CD4-positive, alpha-beta T cell treated with Interleukin-12 subunit alpha and Interleukin-12 subunit beta, for 1 hour (primary cell): ENCODE measurements at regions not wholly inside any gene's neighbourhood (a gene's known extent, or its start where the extent isn't known, plus 50 kb on each side); places are given as distances from the start of the nearest gene placed in this dataset.

Source experiments
- DNase-seq: peaks from one replicate; pipeline ENCODE4 v3.0.0-alpha.2; 2020

GRCh38 chr1:195501118-195501517 is 1107.1 kb downstream of the KCNT2 start:
- DNase-seq: no peak

GRCh38 chr1:195495720-195496635 is 1112.3 kb downstream of the KCNT2 start:
- DNase-seq: no peak

- no peak for DNase-seq
Measured at GRCh38 chr1:195482137-195482536, 1126.1 kb downstream of the KCNT2 start.

DNA sequence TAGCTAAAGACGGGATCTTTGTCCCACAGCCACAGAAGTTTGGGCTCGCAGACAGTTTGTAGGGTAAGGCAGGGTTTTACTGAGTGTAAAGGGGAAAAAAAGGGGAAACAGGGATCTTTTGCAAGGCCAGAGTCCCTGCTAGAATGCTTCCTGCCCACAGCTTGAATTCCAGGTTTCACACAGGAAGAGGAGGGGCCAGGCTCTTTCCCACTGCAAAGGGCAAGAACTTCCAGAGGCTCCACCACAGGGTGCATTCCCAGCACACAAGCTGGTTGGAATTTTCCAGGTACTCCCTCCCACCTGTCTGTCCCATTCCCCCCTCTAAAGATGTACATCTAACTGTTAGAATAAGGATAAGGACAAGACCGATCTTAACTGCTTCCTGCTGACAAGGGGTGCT is 1126.9 kb downstream of the KCNT2 start:
- no peak for DNase-seq

GRCh38 chr1:195475568-195475967 is 1132.7 kb downstream of the KCNT2 start:
- no peak for DNase-seq

GRCh38 chr1:195472291-195472690 is 1135.9 kb downstream of the KCNT2 start:
- no peak for DNase-seq

DNA sequence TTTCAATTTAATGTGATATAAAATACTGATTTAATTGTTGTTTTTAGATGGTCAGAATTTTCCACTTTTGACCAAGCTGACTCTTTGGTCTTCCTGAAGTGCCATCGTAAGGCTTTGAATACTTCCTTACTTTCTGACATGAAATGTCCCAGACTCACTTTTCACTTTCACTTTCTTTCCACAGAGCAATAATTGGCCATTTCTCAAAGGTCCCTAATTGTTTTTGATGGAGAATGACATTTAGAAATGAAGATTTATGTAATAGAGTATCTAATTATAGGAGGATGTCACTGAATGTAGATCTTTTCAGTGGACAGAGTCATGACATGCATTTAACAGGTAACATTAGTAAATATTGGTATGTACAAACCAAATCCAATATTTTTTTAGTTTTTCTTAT is 1141.6 kb downstream of the KCNT2 start:
- no peak for DNase-seq

- DNase-seq: no peak
Measured at GRCh38 chr1:195462646-195463045, 1145.6 kb downstream of the KCNT2 start.

DNA sequence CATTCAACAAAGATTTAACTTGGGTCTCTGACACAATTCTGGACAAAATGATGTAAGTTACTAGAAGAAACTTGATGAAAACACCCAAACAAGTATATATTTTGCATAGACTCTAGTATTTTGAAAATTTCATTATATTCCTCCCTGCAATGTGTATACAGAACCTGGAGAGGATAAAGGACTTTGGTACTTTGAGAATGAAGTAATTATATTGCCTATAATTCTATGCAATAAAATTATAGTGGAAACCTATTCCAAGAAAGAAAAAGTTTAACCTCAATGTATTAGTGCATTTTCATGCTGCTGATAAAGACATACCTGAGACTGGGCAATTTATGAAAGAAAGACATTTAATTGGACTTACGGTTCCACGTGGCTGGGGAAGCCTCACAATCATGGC is 1146.1 kb downstream of the KCNT2 start:
- no peak for DNase-seq

- no peak for DNase-seq
Measured at GRCh38 chr1:195458365-195458764, 1149.9 kb downstream of the KCNT2 start.

DNA sequence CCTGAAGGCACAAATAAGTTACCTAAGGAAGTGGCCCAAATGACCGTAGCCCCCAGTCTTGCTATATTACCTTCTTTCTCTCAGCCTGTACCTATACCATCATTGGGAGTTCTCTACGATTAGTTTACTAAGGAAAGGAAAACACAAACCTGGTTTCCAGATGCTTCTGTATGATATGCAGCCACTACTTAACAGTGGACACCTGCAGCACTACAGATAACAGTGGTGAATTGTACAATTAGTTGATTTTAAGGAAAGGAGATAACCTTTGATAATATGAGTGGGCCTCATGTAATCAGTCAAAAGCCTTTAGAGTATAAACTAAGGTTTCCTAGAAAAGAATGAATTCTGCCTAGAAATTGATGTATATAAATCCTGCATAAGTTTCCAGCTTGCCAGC is 1157.4 kb downstream of the KCNT2 start:
- no peak for DNase-seq

DNA sequence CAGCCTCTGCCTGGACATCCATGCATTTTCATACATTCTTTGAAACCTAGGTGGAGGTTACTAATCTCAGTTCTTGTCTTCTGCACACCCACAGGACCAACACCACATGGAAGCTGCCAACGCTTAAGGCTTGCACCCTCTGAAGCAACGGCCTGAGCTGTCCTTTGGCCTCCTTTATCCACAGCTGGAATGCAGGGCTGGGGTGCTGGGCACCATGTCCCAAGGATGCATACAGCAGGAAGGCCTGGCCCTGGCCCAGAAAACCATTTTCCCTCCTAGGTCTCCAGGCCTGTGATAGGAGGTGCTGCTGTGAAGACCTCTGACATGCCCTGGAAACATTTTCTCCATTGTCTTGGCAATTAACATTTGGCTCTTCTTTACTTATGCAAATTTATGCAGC is 1168.6 kb downstream of the KCNT2 start:
- DNase-seq: no peak

DNA sequence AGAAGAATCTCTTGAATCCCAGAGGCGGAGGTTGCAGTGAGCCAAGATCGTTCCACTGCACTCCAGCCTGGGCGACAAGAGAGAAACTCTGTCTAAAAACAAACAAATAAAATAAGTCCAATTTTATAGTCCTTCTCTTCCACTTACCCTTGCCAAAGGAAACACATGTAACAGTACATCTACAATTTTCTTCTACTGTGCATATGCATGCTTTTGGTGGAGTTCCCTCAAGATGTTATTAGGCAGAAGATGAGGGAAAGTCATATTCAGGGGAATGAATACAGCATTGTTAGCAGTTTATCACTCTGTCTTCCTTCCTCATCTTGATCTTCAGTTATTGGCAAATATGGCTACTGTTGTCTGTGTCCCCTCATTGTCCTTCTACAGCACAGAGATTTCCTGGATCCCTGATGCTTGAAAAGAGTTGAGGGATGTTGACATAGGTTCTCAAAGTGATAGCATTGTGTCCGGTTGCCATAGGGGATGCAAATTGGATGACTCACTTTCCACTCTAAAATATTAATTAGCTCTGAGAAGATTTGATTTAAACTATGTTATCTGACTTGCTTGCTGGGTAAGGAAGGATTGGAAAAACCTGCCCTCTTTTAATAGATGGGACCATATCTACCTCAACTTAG is 1173.6 kb downstream of the KCNT2 start:
- DNase-seq: no peak

DNA sequence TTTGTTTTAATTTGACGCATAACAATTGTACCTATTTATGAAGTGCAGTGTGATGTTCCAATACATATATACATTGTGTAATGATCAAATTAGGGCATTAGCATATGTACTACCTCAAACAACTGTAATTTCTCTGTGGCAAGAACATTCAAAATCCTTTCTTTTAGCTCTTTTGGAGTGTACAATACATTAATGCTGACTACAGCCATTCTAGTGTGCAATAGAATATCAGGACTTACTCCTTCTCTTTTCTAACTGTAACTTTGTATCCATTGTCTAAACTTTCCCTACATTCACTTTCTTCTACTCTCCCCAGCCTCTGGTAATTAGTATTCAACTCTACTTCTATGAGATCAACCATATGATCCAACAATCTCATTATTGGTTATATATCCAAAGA is 1177.4 kb downstream of the KCNT2 start:
- DNase-seq: no peak

DNA sequence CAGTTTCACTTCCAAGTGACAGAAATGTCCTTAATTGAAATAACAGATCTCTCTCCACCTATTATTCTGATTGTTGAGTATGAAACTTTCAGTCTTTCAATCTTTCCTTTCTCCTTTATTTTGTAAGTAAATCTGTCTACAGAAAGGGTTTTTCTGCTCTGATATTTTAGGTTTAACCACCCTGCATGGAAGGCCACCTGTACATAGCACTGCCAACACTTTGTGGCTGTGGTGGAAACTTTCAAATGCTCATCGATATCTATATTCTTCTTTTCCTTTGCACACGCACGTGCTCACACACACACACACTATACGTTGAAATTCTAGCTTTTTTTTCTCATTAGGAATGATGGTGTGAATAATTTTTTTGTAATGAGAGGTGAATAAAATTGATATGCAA is 1179.3 kb downstream of the KCNT2 start:
- DNase-seq: no peak

DNA sequence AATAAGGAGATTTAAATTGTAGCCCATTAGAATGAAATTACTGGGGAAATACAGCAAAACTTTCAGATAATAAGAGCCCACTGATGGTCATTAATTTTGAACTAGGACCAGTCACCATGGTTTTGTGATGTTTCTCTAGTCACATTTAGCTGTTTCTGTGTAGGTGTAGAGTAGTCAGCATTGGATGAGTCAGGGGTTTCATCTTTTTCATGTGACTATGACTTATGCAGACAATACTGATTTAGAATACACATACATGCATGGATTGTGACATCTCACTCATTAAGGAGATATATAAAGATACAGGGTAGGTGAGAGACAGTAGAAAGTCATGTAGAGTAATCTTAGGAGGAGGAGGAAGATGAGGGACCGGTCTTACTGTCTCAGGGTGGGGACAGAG is 1192.7 kb downstream of the KCNT2 start:
- no peak for DNase-seq

DNA sequence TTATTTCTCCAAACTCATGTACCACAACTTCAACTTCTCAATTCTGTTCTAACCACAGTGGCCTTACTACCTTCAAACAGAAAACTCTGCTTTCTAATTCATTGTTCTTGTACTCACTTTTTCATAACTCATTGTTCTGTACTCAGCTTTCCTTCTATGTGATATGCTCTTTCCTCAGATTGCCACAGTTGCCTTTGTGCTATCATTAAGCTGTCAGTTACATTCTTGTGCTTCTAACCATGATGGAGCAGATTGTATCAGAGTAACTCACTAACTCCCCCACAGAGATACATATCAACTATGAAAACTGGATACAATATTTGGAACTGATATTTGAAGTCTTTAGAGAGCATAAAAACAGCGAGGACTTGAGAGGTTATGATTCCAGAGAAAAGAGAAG is 1213.7 kb downstream of the KCNT2 start:
- DNase-seq: no peak

- no peak for DNase-seq
Measured at GRCh38 chr1:195376190-195376589, 1232.0 kb downstream of the KCNT2 start.

GRCh38 chr1:195373856-195374255 is 1234.4 kb downstream of the KCNT2 start:
- no peak for DNase-seq

GRCh38 chr1:195345149-195345548 is 1263.1 kb downstream of the KCNT2 start:
- no peak for DNase-seq

GRCh38 chr1:195337646-195338045 is 1270.6 kb downstream of the KCNT2 start:
- DNase-seq: no peak

DNA sequence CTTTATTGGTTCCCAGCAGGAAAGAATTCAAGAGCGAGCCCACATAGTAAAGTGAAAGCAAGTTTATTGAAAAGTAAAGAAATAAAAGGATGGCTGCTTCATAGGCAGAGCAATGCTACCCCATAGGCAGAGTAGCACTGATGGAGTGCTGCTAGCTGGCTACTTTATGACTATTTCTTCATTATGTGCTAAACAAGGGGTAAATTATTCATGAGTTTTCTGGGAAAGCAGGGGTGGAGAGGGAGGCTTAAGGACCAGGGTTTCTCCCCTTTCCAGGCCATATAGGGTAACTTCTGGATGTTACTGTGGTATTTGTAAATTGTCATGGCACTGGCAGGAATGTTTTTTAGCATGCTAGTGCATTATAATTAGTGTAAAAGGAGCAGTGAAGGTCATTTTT is 1271.4 kb downstream of the KCNT2 start:
- DNase-seq: no peak

- DNase-seq: no peak
Measured at GRCh38 chr1:195335541-195335940, 1272.7 kb downstream of the KCNT2 start.

DNA sequence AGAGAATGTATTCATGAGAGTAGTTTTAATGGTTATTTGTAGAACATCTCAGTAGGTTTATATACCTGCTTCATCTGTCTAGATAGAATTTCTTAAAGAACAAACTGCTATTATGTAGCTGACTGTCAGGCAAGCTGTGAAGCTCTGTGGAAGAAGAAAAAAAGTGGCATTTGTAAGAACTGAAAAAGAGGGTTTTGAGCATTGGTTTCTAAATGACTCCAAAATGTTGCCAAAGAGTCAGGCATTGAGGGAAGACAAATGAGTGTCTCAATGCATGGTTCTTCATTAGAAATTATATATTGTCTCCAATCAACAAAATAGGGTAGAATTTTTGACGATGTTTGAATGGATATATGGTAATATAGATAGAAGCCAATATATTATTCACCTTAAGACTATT is 1276.1 kb downstream of the KCNT2 start:
- no peak for DNase-seq

DNA sequence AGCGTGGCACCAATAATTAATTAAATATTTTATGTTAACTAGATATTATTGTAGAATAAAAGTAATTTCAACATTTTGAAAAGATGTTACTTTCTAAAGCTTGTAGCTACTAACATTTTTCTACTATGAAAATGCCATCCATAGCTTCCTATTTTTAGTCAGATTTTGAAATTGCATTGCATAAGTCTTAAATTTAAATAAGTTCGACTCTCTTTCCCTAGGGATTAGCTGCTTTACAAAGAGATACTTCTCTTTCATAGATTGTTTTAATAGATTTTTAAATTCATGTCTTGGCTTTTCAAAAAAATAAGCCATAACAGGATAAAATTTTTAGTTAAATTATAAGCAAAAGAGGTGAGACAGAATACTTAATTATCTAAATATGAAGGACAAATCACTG is 1279.6 kb downstream of the KCNT2 start:
- DNase-seq: no peak
